GM21381 (cell line): ENCODE measurements at regions not wholly inside any gene's neighbourhood (a gene's known extent, or its start where the extent isn't known, plus 50 kb on each side); places are given as distances from the start of the nearest gene placed in this dataset.
"Not testable (repeated sequence)": the region's sequence is repeated elsewhere in the genome, so short reads cannot be mapped to it uniquely, and the experiment has no call there.

Experiments used
- ATAC-seq: cut with Tn5 transposase; IDR thresholded peaks from one replicate; pipeline ENCODE4 v1.9.1; 2021; ENCODE audit warnings: mild to moderate bottlenecking, moderate library complexity; ENCODE audit not compliant: unreplicated experiment

DNA sequence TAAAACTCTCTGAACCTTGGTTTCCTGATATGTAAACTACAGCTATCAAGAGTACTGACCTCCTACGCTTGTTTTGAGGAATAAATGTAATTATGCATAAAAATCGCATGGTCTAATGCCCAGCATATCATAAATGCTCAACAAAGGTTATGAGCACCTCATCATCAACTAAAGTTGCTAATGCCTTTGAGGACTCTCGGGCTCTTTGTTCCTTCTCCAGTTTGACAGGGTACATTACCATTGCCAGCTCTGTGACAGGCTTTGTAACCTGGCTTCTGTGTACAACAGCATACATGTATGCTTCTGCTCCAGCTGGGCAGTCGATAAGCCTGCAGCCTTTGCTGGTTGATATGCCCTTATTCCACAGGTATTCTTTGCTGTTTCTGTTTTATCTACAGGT lies 95.2 kb downstream of the C9orf152 start:
- no peak for ATAC-seq

DNA sequence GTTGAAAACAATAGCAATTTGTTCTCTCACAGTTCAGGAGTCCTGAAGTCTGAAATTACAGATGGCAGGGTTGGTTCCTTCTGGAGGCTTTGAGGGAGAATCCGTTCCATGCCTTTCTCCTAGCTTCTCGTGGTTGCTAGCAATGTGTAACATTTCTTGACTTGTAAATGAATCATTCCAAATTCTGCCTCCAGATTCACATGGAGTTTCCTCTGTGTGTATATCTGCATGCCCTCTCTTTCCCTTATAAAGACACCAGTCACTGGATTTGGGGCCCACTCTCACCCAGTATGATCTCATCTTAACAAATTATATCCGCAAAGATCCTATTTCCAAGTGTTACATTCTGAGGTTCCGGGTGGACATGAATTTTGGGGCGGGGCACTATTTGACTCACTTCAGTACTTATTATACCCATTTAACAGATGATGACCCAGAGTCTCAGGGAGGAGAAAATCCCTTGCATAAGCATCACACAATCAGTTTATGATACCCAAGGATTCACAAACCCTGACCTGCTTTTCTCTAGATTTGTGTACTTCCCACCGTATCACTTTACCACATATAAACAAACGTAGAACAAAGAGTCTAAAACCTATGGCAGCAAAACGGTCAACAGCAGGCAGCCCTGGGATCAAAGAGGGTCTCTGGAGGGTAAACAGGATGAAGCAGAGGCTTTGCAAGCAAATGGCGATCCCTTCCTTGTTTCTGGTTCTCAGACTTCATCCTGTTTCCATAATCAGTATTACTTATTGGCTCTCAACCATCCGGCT lies 93.7 kb downstream of the C9orf152 start:
- no peak for ATAC-seq

DNA sequence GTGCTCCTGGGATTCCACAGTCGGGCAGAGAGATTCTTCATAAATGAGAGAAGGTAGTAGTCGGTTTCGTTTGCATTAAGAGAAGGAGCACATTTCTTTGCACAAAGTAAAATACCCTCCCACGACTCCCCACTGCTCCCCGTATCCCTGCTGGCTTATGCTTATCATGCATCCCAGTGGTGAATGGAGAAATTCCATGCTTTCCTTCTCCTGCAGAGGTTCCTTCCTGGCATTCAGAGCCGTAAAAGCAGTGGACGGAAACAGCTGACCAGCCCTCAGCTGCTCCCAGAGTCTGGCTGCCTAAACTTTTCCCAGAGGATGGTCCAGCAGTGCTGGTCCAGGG lies 93.1 kb downstream of the C9orf152 start:
- no peak for ATAC-seq

DNA sequence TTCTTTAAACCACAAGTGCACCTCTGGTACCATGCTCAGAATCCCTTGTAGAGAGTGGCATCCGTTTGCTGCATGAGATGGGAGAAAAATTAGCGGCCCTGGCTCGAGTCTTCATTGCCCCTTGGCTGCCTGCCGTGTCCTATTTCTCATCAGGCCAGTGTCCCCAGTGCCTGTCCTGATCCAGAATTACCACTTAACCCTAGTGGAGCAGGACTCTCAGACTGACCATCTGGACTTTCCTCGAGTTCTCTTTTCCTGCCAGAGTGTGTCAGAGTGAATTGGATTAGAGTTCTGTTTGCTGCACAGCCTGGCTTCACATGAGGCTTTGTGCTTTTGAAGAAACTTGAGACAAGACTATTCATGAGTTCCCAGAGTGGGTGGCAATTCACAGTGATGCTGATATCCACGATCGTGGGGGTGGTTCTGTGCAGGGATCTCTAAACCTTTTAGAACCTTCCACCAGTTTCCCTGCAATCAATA lies 92.6 kb downstream of the C9orf152 start:
- no peak for ATAC-seq

DNA sequence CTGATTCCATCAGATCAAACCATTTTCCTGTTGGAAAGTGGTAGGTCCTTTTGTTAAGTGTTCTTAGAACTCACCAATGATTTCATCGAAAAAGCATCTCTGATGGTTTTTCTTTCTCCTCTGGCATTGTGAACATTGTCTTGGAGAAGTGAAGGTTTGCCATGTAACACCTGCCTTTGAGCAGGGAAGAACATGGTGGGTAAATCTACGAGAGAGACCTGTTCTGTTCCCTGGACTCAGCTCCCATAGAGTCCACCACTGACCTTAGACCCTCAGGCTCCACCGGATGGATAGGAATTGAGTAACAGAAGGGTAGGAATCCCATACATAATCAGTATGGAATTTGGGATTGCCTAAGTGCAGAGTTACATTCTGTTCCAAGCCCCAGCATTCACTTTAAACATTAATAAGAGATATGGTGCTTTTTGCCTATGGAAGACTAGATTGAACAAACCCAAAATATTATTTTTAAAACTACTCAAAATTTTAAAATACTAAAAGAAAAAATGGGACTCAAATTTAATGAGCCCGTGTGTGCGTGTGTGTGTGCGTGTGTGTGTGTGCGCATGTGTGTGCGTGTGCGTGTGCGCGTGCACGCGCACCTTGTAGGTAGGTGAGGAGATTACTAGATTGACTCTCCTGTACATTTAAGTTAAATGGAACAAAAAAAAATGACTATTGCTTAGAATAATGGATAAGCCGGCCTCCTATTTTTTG lies 92.0 kb downstream of the C9orf152 start:
- no peak for ATAC-seq

DNA sequence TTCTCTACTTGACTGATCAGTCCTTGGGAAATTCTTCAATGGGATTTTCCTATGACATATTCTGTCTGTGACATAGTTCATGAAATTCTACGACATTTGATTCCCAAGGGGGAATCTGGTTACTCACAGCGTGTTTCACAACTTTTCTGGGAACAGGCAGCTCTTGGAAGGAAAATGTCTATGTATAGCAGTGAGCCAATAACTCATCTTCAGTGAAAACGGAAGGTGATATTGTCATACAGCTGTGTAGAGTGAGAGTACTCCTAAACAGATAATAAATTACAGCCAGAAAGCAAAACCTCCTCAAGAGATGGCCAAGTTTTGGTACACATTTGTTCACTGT lies 91.4 kb downstream of the C9orf152 start:
- ATAC-seq: no peak

DNA sequence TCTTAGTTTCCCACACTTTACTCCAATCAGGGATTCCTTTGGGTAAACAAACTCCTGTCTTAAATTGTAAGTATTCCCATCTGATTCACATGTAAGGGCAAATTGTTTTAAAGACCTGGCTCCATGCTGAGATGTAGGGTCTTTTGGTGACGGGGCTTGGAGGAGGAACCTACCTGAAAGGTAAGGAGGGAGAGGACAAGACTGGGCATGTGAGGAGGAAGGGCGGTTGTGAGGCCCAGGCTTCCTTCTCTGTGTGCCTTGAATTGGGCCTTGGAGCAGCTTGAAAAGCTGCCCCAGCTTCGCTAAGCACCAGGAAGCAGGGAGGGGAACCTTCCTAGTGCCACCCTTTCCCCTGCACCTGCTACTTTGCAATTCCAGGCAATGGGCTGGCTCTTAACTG lies 86.8 kb downstream of the C9orf152 start:
- ATAC-seq: no peak

DNA sequence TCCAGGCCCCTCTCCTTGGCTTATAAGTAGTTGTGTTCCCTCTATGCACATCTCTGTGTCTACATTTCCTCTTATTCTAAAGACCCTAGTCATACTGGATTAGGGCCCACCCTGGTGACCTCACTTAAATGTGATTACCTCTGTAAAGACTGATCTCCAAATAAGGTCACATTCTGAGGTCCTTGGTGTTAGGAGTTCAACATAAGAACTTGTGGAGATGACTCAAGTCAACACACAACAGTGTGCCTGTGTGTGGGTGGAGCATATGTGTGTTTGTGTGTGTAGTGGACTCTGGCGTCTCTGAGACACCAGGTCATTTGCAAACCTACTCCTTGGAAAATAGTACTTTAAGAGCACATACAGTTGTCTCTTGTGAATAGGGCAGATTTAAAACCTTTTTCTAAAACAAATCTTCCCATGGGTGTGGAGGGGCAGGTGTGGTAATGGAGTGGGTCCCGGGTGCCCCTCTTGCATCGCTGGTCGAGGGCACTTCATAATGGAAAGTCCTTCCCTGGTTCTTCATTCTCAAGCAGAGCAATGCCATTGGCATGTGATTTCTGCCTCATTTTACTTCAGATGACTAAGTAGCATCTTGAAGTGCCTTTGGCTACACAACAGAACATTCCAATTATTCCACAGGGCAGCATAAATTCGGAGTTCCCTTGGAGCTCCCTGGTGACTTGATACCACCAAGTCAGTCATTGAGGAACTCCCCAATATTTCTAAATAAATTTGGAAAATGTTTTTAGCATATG lies 84.4 kb downstream of the C9orf152 start:
- ATAC-seq: no peak

DNA sequence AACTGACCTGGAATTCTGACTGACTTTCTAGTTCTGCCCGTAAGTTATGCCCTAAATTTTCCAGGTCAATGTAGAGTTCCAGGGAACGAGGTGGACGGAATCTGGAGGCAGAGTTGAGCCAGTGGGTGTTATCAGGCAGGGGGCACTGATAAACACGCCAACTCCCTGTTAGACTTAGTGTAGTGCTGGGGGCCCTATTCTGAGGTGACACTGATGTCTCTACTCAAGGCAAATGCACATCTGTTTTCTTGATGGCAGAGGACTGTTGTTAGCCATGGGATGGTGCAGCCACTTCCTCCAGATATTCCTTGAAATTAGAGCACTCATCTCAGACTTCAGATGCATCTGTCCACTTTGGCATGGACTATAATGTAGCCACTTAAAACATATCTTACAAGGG lies 83.5 kb downstream of the C9orf152 start:
- no peak for ATAC-seq

DNA sequence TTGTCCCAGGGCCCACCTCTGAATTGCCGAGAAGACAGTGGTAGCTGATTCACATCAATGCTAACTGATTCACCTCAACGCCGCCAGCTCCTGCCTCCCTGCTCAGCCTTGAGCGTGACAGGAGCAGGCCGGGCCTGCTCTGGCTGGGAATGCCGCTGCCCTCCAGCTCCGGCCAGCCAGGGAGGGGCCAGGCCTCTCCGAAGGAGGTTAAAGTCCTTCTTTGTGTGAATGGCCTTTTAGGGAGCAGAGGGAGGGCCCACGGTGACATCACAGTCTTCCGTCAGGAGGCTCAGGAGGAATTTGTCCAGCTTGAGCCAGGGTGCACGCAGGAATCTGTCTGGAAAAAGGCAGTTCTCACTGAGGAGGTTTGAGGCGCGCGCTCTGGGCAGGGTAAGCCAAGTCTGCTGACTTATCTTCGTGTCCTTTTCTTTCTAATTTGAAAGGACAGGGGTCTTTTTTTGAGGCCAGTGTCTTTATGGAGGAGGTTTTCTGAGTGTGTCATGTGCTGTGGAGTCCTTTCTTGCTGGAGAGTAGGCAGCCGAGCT lies 82.7 kb downstream of the C9orf152 start:
- ATAC-seq: no peak

DNA sequence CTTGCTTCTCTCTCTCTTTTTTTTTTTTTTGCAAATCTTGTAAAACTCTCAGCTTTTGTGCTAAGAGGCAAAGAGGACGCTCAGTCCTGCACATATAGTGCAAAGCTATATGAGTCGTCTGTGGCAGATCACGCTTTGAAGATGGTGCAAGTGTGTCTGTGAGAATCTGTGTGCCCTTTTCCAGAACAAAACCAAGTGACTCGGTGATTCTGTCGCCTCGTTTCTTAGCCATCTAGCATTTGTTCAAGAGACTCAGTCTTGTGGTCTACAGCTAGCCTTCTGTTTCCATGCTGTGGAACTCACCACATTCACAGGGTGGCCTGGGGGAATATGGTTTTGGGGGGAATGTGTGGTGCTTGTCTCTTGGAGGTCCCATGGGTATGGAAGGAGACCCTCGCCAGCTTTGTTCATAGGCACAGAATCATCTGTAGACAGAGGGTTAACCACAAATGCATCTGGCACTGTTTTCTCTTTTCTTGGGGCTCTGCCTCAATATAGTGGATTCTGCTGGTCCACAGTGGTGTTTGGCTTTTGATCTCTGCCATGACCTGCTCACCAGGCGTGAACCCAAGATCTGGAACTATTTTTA lies 82.1 kb downstream of the C9orf152 start:
- no peak for ATAC-seq

DNA sequence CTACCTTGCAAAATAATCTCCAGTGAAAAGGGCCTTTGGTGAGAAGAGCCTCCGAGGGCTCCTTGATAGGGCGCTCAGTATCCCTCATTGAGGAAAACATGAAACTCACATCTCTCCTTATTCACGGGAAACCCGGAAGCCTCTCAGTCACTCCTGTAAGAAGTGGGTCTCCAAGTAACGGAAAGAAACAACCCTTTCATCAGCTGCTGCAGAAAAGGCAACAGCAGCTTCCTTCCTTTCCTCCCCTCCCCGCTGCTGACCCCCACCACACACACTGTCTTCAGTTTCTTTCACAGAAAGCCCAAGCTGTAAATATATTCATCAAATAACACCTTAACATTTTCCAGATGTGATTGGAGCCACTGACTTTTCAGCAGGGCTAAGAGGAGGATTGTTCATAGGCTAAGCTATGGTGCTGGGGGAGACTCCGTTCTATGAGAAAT lies 81.4 kb downstream of the C9orf152 start:
- ATAC-seq: no peak

DNA sequence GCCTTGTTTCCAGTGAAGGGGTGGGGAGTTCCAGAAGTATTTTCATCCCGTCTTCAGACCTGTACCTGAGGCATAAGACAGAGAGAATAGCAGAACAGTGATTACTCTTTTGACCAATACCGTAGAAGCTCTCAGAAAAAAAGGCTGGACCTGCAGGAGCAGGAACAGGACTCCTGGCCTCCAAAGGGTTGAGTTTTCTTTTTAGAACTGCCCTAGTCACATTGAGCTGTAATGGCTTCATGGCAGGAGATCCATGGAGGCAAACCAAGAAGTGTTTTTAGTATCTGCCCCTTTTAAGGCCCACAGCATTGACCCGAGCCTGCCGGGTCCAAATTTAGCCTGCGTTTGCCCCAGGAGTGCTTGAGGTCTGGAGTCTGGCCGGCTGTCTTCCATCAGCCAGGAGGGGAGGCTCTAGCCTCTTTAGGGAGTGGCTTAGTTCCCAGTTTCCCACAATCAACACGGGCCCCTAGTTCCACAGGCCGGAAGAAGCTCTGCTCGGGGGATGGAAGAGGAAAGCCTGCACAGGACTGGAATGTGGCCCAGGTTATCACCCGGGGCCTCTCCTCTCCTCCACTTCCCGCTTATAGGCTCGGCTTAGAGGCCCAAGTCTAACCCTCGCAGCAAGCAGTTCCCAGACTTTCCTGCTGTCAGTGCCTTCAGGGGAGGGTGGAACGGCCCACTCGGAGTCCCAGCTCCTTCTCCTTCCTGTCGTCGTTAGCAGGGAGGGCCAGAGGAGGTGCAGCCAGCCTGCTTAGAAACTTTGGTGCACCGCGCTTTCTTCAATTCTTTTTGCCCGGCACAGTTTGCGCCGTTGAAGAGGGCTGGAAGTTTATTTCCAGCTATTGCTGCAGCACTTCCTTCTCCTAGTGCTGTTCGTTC lies 80.7 kb downstream of the C9orf152 start:
- no peak for ATAC-seq

DNA sequence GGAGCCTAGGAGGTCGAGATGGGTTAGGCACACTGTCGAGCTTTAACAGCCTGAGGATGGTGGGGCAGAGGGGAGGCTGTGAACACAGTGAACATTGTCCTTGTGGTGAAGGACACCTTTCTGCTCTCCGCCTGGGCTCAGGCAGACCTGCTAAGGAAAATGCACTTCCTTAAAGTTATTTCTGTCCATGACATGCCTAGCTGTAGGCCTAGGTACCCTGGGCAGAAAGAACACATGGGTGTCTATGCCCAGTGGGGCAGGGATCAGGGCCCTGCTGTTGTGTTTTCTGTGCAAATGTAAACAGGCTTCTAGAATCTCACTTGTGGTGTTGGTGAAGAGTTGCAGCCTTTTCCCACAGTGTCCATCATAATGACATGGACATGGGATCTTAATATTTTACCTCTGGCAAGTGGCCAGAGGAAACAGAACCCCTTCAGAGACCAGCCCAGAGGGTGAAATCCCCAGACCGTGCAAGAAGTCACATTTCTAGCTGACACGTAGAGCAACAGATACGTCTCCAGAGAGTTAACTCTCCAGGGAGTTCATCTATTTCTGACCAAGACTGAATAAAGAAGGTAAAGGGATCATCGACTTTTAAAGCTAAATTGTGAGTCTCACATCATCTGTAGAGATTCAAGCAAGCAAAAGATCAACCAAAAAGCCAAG lies 79.2 kb downstream of the C9orf152 start:
- peak; percentile 72 for ATAC-seq

DNA sequence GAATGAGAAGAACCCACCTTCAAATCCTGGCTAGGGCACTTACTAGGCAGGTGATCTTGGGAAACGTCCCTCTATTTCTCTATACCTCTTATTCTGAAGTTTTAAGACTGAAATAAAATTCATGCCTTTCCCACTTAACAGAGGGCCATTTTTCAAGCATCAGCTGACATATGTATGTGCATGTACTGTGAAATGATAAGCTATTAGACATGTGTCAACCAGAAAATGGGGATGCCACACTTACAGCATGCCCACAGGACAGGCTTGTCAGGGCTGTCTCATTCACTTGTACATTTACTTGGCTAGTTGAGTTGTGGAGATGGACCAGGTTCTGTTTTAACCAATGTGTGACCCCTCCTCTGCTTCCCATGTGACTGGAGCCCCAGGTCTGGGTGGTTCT lies 78.5 kb downstream of the C9orf152 start:
- no peak for ATAC-seq

DNA sequence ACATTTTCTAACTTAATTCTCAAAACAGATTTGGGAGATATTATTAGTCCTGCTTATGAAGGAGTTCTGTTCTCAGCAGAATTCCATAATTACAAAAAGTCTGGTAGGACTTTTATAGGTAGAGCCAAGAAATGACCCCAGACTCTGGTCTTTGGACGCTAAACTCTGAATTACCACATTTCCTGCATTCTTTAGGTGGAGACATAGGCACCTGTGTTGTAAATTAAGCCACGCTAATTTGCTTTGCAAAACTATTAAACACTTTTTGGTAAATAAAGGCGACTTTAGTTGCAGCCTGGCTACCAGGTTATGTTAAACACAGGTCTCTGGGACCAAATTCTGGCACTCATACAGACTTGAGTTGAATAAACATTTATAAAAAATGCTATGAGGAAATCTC lies 77.7 kb downstream of the C9orf152 start:
- no peak for ATAC-seq

DNA sequence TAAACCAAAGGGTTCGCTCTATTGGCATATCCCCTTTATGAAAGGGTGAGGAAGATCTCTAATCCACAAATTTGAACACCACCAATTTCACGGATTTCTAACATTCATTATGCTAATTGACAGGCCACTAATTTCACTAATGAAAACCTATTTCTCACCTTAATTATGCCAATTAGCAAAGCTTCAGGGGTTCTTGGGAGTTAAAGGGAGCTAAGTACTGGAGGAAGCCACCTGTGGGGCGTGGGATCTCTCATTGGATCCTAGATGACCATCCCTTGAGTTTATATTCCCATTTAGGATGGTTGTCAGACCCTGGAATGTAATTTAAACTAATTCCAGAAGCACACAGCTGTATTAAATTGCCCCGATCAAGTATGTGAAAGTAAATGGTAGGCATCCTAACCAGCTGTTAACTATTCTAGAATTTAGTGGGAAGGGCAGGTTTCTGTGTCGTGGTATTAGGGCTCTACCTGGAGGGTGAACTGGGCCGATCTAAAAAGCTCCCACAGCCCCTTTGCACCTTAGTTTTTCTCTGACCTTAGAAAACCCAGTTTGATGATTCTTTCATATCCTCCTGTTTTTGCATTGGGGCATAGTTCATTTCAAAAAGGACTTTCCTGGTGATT lies 77.1 kb downstream of the C9orf152 start:
- no peak for ATAC-seq

DNA sequence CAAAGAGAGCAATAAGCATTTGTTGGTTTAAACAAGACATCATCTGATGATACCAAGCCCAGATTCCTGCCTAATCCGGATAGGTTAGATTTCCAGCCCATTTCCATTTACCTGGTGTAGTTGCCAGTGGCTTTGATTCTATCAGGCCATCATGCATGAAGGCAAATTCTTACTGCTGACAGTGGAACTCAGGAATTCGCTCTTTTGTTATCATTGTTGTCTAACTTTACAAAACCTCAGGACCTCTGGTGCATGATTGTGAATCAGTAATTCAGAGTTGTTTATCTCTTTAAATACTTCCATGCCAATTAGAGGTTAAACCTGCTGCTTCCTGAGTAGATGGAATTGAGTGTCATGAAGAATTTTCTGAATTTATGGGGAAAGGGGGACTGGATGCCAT lies 76.5 kb downstream of the C9orf152 start:
- ATAC-seq: no peak

DNA sequence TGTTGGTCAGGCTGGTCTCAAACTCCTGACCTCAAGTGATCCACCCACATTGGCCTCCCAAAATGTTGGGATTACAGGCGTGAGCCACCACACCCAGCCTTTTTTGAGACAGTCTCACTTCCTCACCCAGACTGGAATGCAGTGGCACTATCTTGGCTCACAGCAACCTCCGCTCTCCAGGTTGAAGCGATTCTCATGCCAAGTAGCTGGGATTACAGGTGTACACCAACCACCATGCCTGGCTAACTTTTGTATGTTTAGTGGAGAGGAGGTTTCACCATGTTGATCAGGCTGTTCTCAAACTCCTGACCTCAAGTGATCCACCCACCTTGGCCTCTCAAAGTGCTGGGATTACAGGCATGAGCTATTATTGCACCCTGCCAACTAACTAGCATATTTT lies 75.4 kb downstream of the C9orf152 start:
- ATAC-seq: not testable (repeated sequence)
